Suppressor macrophage treated with lipopolysaccharide for 1 hour (primary cell): ENCODE measurements at regions not wholly inside any gene's neighbourhood (a gene's known extent, or its start where the extent isn't known, plus 50 kb on each side); places are given as distances from the start of the nearest gene placed in this dataset.
"Not testable (repeated sequence)": the region's sequence is repeated elsewhere in the genome, so short reads cannot be mapped to it uniquely, and the experiment has no call there.

Source experiments
- DNase-seq, 3 donors: peaks; one replicate each; pipeline ENCODE4 v3.0.0-alpha.2; 2020 to 2022

DNA sequence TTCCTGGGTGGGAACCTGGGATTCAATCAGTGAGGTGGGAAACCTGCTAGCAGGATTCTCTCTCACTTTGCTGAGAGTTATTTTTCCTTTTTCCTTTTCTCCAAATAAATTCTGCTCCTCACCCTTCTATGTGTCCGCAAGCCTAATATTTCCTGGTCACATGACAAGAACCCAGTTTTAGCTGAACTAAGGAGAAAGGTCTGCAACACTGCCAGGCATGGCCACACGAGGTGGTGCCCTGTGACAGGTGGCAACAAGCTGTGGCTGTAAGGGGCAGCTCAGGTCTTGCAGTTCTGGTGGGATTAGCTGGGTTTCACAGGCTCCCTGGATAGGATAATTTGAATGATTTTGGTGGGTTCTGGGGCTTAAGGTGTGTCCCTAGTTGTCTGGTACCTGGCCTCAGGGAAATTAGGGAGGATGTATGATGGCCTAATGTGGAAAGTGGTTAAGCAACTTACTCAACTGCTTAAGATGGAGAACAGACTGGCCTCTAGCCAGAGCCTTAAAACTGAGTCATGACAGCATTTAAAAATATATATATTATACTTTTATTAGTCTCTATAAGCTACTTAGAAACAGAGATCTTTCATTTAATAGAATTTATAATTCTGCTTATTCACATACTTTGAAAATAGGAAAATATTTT lies 215.0 kb downstream of the IL15 start:
- no peak for DNase-seq

DNA sequence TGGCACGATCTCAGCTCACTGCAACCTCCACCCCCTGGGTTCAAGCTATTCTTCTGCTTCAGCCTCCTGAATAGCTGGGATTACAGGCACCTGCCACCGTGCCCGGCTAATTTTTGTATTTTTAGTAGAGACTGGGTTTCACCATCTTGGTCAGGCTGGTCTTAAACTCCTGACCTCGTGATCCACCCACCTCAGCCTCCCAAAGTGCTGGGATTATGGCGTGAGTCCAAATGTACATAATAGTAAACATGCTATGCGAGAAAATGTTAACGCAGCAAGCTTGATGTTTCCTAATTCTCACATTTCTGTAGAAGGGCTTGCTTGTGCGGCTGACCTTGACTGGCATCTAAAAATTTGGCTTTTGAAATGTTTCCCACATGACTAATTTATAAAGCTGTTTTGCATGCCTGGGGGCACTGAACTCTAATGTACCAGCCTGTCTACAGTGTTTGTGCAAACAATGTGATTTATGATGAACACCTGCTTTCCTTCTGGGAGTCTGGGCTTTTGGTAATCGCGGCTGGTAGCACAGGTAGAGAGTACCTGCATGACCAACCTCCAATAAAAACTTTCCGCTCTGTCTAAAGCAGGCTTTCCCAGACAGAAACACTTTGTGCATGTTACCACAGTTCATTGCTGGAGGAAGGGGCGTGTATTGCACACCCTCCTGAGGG lies 216.8 kb downstream of the IL15 start:
- no peak for DNase-seq

DNA sequence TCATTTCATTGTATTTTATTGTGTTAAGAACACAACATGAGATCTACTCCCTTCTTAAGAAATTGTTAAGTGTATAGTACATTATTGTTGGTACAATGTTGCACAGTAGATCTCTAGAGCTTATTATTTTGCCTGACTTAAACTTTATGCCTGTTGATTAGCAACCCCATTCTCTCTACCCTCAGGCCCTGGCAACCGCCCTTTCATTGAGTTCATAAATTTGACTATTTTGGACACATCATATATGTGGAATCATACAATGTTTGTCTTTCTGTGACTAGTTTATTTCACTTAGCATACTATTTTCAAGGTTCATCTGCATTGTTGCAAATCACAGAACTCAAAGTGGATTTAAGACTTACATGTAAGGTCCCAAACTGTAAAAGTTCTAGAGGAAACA lies 222.1 kb downstream of the IL15 start:
- no peak for DNase-seq

DNA sequence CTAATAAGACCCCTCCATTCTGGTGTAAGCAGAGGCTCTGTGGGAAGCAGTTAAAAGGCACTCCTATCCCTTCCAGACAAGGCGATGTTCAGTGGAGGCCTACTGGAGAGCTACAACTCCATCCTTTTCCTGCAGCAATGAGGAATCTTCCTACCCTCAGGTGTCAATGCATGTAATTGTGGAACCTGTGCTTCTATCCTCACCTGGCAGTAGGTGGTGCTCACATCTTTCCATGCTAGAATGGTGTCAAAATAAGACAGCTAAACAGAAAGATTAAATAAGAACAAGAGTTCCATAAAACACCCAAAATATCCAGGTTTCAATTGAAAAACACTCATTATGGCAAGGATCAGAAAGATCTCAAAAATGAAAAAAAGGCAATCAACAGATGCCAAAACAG lies 224.6 kb downstream of the IL15 start:
- no peak for DNase-seq

DNA sequence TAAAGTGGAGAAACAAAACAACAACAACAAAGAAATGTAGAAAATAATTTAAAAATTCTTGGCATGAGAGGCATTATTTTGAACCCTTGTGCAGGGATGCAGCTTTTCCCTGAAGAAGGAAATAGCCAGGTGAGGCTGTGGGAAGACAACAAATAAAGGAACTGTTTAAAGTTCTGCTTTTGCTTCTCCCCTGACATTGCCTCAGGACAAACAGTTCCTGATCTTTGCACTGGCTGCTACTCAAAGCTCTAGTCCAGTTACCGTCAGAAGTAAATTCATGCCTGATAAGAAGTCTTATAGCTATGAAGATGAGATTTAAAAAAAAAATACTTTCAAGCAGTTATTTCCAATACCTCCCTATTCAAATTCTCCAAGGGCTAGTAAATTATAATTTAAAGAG lies 233.8 kb downstream of the IL15 start:
- no peak for DNase-seq

DNA sequence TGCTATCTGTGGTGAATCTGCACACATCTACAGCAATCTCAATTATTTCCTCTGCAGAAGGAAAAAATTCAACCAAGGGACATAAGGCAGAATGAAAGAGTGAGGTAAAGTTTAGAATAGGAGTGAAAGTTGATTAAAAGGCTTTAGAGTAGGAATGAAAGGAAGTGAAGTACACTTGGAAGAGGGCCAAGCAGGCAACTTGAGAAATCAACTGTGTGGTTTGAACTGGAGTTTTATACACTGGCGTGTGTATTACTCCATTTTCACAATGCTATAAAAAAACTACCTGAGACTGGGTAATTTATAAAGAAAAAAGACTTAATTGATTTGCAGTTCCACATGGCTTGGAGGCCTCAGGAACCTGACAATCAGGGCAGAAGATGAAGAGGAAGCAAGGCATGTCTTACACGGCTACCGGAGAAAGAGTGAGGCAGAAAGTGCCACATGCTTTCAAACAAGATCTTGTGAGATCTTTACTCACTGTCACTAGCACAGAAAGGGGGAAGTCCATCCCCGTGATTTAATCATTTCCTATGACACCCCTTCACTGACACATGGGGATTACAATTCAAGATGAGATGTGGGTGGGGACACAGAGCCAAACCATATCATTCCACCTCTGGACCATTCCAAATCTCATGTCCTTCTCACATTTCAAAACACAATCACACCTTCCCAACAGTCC lies 234.8 kb downstream of the IL15 start:
- peak; percentile 37 to 60 (median 42) for DNase-seq

DNA sequence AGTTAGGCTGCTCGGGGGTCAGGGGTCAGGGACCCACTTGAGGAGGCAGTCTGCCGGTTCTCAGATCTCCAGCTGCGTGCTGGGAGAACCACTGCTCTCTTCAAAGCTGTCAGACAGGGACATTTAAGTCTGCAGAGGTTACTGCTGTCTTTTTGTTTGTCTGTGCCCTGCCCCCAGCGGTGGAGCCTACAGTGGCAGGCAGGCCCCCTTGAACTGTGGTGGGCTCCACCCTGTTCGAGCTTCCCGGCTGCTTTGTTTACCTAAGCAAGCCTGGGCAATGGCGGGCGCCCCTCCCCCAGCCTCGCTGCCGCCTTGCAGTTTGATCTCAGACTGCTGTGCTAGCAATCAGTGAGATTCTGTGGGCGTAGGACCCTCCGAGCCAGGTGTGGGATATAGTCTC lies 246.3 kb downstream of the IL15 start:
- not testable (repeated sequence) for DNase-seq

DNA sequence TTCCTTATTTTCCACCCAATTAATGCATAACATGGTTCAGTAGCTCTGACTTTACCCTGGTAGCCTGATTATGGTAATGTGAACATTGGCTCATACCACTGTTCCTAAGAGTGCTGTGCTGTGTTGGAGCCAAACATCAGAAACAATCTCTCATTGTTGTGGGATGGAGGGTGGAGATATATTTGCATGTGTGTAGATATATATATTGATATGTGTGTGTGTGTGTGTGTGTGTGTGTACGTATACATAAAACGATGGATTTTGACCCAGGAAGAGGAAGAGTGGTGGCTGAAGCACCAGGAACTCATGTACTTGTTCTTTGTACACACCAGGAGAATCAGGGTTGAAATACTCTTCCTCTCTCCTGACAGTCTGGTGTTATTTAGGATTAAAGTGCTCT lies 247.7 kb downstream of the IL15 start:
- DNase-seq, result no peak

DNA sequence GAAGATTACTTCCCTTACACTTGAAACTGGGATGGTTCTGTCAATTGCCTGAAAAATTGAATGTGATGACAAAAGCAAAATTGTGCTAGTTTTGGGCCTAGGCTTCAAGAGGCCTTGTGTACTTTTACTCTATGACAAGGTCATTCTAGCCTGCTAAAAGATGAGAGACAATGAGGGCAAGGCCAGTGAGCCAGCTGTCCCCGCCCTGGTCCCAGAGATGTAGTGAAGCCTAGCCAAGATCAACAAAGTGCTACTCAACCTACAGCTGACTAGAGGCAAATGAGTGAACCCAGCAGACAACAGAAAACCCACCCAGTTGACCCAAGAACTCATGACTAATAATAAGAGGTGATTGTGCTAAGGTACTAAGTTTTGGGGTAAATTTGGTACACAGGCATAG lies 248.7 kb downstream of the IL15 start:
- DNase-seq, result no peak

DNA sequence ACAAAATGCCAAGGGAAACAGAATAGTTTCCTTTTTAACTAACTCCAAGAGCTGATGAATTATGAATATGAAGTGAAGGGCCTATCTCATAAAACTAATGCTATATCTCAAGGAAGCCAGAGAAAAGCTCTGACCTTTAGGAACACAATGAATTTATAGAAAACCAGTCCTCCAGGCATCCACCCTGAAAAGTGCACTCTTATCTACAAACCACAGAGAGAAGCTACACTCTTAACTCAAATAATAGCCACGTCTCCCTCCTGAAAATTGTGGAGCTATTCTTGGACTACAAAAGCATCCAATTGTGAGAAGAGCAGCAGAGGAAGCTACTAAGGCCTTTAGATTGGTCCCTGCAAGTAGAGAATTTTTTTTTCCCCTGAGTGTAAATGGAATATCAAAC lies 253.9 kb downstream of the IL15 start:
- DNase-seq, result no peak

DNA sequence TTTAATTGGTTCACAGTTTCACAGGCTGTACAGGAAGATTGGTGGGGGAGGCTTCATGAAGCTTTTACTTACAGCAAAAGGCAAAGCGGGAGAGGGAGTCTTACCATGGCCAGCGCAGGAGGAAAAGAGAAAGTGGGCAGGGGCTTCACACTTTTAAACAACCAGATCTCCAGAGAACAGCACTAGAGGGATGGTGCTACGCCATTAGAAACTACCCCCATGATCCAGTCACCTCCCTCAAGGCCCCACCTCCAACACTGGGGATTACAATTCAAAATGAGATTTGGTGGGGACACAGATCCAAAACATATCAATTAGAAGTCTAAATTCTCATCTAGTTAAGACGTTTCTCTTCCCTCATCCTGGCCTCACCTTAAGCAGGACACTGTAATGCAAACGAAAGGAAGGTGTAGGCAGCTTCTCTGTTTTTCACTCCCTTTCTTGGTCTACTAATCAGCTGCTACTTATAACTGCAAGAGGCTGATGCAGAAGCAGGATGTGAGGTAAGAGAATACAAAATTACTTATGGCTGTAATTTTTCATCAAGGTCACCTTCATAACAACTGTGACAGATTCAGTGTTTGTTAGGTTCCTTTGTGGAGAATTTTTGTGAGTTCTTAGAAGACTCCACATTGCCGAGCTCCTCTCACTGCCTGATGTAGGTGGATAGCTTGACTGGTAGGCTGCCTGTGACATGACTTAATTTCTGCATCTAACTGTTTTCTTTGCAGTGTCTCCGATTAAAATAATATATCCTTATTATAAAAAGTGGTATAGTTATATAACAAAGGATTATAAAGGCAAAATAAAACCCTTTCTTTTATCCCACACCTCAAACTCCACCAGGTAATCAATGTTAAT lies 255.1 kb downstream of the IL15 start:
- no peak for DNase-seq

DNA sequence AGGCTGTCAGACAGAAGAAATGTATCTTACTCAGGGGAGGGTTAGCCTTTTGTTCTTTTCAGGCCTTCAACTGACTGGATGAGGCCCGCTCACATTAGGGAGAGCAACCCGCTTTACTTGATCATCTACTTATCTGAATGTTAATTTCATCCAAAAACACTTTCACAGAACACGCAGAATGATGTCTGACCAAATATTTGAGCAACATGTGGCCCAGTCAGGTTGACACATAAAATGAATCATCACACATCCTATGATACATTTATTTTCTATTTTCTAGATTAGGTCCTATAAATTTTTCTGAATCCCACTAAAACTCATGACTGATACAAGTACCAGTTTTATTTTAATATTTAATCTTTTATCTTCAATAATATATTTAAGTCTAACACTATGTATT lies 260.3 kb downstream of the IL15 start:
- DNase-seq, result no peak

DNA sequence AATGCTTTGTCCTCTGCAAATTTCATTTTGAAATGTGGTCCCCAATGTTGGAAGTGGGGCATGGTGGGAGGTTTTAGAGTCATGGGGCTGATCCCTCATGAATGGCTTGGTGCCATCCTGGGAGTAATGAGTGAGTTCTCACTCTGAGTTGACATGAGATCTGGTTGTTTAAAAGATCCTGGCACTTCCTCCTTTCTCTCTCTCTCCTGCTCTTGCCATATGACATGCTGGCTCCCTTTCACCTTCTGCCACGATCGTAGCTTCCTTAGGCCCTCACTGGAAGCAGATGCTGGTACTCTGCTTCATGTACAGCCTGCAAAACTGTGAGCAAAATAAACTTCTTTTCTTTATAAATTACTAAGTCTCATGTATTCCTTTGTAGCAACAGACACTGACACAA lies 262.0 kb downstream of the IL15 start:
- no peak for DNase-seq

DNA sequence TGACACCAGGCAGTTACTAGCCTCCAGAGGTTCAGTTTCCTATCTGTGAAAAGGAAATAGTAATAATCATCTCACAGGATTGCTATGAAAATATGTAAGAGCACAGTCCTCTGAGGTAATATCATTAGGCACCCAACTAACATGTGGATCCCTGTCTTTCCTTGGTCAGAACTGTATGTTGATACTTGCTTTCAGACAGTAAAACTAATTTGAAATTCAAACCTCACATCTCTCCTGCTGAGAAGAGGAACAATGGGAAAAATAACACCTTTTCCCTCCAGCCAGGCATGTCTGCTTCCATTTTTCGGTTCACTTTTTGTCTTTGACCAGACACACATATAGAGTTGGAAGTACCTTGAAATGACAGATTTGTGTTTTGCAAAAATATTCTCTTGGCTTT lies 262.7 kb downstream of the IL15 start:
- DNase-seq, result no peak

DNA sequence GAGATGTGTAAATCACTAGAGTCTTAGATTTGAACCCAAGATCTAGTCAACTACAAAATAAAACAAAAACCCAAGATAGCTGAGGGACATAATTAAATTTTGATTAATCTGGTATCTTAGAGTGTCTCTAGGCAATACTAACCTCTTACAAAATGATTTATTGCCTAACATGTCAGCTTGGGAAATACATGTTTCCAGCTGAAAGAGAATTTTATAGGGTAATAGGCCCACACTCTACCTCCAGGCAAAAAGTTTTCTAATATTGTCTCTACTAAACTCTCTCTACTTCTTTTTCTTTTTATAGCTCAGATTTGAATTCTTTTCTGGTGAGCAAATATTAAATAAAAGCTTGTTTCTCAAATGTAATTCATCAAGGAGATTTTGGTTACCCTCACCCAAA lies 263.2 kb downstream of the IL15 start:
- DNase-seq, result no peak

DNA sequence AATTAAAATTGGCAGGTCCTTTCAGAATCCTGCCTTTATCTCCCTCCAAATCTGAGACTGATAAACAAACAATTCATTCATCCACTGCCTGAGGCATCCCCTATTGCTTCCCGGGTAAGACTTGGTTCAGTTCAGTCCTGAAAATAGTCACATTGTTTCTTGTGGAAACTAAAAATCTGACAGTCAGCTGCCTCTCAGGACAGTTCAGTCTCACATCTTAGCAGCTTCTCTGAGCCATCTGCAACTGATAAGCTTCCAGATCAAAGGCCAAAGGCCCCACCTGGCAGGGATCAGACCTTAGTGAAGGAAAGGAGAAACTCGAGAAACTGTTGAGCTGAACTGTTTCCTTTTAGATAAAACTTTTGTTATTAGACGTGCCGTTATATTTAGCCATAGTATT lies 264.5 kb downstream of the IL15 start:
- no peak for DNase-seq

DNA sequence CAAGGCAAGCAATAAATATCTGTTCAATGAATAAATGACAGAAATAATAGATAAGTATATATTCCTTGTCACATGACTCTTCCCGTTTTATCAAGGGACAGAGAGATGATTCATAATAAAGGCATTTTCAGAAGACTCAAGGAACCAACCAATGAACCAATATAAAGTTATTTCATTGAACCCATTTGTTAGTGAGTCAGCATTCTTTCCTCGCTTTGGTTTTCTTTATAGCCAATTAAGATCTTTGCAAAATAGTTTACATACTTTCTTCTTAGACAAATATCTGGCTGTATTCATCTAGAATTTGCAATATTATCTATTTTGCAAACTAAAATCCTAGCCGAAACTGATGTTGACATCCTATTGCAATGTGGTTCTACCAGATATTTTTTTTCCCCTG lies 269.4 kb downstream of the IL15 start:
- no peak for DNase-seq

DNA sequence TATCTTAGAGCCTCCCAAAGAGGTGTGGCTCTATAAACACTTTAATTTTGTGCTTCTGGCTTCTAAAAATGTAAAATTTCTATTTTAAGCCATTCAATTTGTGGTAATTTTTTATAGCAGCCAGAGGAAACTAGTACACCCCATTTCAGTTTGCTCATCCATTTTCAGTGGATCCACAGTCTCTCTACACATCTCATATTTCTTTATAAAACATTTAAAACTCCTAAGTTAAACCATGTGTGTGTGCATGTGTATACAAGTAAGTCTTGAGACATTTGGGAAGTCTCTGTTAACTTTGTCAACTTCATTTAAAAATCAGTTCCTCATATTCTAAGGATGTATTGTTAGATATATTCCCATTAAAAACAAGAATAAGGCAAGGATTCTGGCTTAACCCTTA lies 273.2 kb downstream of the IL15 start:
- DNase-seq, result no peak

DNA sequence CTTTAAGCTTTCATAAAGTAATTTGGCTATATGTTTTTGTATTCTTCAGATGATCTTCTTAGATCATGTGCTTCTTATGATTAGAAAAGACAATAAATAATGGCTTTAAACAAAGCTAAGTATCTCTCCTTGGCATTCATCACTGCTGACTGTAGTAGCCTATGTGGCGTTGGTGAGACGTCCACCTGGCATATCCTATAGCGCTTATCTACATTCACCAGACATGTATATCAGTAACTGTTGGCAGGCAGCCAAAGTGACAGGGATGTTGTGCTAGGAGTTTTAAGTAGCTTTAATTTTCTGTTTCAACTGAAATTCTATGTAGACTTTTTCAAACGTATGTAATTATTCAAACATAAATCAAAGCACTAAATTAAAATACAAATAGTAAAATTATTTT lies 276.4 kb downstream of the IL15 start:
- no peak for DNase-seq

DNA sequence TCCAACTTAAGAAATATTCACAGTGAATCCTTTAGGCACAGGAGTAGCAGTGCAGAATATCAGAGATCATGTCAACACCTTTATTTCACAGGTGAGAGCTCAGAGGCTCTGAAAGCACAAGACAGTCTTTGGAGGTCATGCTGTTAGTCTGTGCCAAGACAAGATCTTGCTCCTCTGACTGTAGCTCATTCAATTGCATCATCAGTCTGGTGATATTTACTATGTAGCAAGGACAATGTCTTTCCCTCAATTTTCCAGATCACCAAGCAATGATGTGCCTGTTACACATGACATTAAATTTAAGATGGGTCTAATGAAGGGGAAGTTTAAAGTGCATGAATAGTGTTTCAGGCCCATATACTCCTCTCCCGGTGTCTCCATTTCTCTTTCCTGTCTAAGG lies 277.5 kb downstream of the IL15 start:
- no peak for DNase-seq

DNA sequence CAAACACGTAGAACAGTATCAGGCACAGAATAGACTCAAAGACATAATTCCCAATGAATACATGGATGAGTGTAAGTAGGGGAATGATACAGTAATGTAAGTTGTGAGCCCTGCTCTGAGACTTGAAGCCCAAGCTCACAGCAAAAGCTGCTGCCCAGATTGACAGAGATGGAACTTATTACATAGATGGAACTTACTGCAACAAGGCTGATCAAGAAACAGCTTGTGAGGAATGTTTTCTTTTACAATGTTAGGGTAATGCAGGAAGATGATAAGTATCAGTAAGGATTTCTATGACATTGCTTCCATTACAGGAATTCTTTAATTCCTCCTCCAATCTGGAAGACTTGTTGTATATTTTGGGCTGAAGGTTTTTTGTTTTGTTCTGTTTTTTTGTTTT lies 278.4 kb downstream of the IL15 start:
- no peak for DNase-seq

DNA sequence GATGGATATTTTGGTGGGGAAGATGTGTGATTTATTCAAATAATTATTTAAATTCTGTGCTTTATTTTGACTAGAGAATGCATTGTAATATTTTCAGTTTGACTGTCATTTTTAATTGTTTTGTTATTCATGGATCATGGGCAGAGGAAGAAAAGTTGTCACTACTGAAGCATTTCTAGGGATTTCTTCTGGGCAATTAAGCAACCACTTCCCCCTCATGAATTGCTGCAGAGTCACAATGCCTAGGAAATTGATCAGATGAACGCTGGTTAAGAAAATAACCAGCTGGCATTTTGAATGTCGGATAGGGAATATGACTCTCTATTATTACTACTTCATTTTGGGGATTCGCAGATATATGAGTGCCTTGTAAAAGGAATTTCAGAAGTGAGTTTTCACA lies 283.3 kb downstream of the IL15 start:
- DNase-seq, result no peak

DNA sequence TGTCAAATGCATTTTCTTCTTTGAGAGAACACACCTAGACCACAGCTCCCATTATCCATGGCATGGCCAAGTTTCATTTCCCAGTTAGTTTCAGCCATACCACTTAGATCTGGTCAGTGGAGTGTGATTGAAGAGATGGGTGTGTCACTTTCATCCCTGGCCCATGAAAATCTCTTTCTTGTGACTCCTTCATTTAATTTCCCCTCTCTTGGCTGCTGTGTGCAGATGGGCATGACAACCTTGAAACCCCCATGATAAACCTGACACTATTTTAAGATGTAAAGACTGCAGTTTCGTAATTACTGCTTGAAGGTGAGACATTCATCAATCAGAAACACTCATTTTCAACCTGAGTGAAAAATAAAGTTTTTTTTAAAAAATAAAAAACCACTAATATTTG lies 284.9 kb downstream of the IL15 start:
- no peak for DNase-seq

DNA sequence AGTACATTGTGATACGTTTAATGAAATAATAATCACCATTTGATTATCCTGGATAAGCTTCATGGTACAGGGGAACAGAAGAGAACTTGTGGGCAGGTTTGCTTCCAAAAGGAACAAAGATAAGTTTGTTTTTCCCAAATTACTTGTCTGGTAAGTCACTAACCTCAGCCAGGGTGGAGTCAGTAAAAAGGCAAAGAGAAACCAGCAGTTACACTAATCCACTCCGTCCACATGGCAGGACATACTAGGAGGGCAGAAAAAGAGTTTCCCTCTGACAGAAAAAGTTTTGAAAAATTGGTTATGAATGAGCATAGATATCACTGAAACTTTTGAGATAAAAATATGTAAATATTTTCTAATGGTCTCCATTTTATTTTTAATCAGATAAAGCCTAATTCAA lies 285.9 kb downstream of the IL15 start:
- DNase-seq, result no peak
